ENCODE measurements at regions not wholly inside any gene's neighbourhood (a gene's known extent, or its start where the extent isn't known, plus 50 kb on each side); places are given as distances from the start of the nearest gene placed in this dataset.
A peak's percentile ranks its signal among the peaks of the same experiment; 100 is the strongest.
"Not testable (repeated sequence)": the region's sequence is repeated elsewhere in the genome, so short reads cannot be mapped to it uniquely, and the experiment has no call there.

- Histone ChIP-seq H3K27ac (replicated peaks) (no peak overlapping the region), H3K4me3 (no peak overlapping the region), H3K27me3 (ENCODE audit: low read depth) (no peaks in the 10 kb centered on the region), H3K4me1 (no peaks in the 10 kb centered on the region), H3K36me3 (no peaks in the 10 kb centered on the region), H3K9me3 (replicated peaks) (no peaks in the 10 kb centered on the region)
- intact Hi-C loops (cut with micrococcal nuclease): no loop called here
- no peak for DNase-seq
- TF ChIP-seq, protein P1, sequence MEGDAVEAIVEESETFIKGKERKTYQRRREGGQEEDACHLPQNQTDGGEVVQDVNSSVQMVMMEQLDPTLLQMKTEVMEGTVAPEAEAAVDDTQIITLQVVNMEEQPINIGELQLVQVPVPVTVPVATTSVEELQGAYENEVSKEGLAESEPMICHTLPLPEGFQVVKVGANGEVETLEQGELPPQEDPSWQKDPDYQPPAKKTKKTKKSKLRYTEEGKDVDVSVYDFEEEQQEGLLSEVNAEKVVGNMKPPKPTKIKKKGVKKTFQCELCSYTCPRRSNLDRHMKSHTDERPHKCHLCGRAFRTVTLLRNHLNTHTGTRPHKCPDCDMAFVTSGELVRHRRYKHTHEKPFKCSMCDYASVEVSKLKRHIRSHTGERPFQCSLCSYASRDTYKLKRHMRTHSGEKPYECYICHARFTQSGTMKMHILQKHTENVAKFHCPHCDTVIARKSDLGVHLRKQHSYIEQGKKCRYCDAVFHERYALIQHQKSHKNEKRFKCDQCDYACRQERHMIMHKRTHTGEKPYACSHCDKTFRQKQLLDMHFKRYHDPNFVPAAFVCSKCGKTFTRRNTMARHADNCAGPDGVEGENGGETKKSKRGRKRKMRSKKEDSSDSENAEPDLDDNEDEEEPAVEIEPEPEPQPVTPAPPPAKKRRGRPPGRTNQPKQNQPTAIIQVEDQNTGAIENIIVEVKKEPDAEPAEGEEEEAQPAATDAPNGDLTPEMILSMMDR (IDR thresholded peaks at IDR 0.05; ENCODE audit: borderline replicate concordance): no peak
Measured at GRCh38 chr5:37930350-37930749, 90.5 kb upstream of the GDNF start.

DNA sequence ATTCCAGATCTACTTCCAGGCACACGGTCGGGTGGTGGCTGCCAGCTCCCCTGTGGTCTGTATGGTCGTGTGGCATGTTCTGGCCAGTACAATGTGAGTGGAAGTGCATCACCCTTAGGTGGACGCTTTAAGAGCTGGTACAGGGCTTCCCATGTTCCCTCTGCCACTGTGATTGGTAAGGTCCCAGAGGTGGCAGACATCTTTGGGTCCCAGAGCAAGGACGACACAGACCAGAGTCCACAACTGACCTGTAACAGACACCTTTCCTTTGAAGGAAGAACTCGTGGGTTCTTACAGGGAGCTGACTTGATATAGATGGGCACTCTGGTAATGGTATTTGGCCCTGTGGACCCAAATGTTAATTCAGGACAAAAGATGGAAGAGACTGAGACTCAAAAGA lies 90.0 kb upstream of the GDNF start:
- Histone ChIP-seq H3K4me1 (no peaks in the 10 kb centered on the region), H3K9me3 (replicated peaks) (no peaks in the 10 kb centered on the region), H3K27ac (replicated peaks) (no peak overlapping the region), H3K27me3 (ENCODE audit: low read depth) (no peaks in the 10 kb centered on the region), H3K36me3 (no peaks in the 10 kb centered on the region), H3K4me3 (no peak overlapping the region)
- intact Hi-C loops (cut with micrococcal nuclease): no loop called here
- TF ChIP-seq, protein P1 (IDR thresholded peaks at IDR 0.05; ENCODE audit: borderline replicate concordance): no peak
- no peak for DNase-seq

GRCh38 chr5:37927753-37928152 lies 87.9 kb upstream of the GDNF start:
- H3K4me3 ChIP-seq; H3K27me3 ChIP-seq (ENCODE audit: low read depth); DNase-seq; H3K36me3 ChIP-seq; intact Hi-C loops (cut with micrococcal nuclease); H3K4me1 ChIP-seq; H3K9me3 ChIP-seq (replicated peaks); H3K27ac ChIP-seq (replicated peaks): not testable (repeated sequence)

DNA sequence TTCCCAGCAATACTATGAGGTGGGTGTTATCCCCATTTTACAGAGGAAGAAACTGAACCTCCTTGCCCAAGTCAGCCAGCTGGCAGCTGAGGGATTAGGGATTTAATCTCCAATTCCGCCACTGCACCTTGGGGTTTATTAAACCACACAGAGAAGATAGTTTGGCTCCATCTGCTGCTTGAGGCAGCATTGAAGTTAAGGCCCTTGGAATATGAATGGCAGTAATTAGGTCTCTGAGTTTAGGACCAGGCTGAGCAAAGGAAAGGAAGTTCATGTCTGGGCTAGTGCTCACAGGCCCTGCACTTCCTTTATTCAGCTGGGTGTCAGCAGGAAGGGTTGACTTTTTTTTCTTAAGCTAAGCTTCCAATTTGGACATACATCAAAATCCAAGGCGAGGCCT lies 86.9 kb upstream of the GDNF start:
- no peak for DNase-seq
- Histone ChIP-seq H3K9me3 (replicated peaks) (no peaks in the 10 kb centered on the region), H3K4me1 (no peaks in the 10 kb centered on the region), H3K27ac (replicated peaks) (no peak overlapping the region), H3K27me3 (ENCODE audit: low read depth) (no peaks in the 10 kb centered on the region), H3K36me3 (no peaks in the 10 kb centered on the region), H3K4me3 (no peak overlapping the region)
- intact Hi-C loops (cut with micrococcal nuclease): no loop called here
- TF ChIP-seq, protein P1 (IDR thresholded peaks at IDR 0.05; ENCODE audit: borderline replicate concordance): no peak

DNA sequence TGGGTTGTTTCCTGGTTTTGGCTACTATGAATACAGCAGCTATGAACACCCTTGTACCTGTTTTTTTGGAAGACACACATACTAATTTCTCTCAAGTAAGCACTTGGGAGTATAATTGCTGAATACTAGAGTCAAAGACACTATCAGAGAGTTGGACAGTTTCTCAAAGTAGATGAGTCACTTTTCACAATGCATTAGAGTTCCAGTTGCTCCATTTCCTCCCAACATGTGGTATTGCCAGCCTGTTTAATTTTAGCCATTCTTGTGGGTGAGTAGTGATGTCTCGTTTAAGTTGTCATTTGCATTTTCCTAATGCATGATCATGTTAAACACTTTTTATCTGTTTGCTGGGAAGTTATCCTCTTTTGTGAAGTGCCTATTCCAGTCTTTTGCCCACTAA lies 81.6 kb upstream of the GDNF start:
- peaks cover 3% of the 10 kb centered on the region for H3K9me3 ChIP-seq (replicated peaks)
- no peak overlapping the region for H3K27ac ChIP-seq (replicated peaks)
- no peak for DNase-seq
- intact Hi-C loops (cut with micrococcal nuclease): no loop called here
- no peaks in the 10 kb centered on the region for H3K27me3 ChIP-seq (ENCODE audit: low read depth)
- no peak overlapping the region for H3K4me3 ChIP-seq
- no peaks in the 10 kb centered on the region for H3K36me3 ChIP-seq
- TF ChIP-seq, protein P1 (IDR thresholded peaks at IDR 0.05; ENCODE audit: borderline replicate concordance): no peak
- H3K4me1 ChIP-seq: peaks cover 8% of the 10 kb centered on the region

DNA sequence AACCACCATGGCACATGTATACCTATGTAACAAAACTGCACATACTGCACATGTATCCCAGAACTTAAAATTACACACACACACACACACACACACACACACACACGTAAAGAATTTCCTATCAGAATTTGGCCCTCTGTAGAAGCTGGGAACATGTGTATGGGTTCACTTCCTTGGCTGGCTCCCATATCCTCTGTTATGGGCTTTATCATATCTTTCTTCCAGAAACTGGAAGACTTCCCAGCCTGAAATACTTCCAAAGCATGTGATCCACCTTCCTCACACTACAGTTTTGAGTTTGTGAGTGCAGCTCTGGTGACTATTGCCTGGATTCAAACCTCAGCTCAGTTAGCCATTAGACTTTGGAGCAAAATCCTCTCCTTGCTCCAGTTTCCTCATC lies 78.6 kb upstream of the GDNF start:
- TF ChIP-seq, protein P1 (IDR thresholded peaks at IDR 0.05; ENCODE audit: borderline replicate concordance): no peak
- peaks cover 8% of the 10 kb centered on the region for H3K4me1 ChIP-seq
- no peaks in the 10 kb centered on the region for H3K27me3 ChIP-seq (ENCODE audit: low read depth)
- H3K4me3 ChIP-seq: no peak overlapping the region
- H3K36me3 ChIP-seq: no peaks in the 10 kb centered on the region
- H3K9me3 ChIP-seq (replicated peaks): peaks cover 3% of the 10 kb centered on the region
- intact Hi-C loops (cut with micrococcal nuclease): no loop called here
- peak overlapping the region; percentile 49 for H3K27ac ChIP-seq (replicated peaks)
- no peak for DNase-seq

Measured in left ventricle myocardium inferior (tissue), 1 donor.